AG04449 (cell line): ENCODE measurements at regions not wholly inside any gene's neighbourhood (a gene's known extent, or its start where the extent isn't known, plus 50 kb on each side); places are given as distances from the start of the nearest gene placed in this dataset.
A peak's percentile ranks its signal among the peaks of the same experiment; 100 is the strongest.

Source experiments
- CTCF ChIA-PET: fragments of 350-600 bp; formaldehyde crosslinking; extraction: SDS; loops from one replicate; lab custom pipeline; 2021; ENCODE audit warnings: antibody characterized with exemption; lab: Yijun Ruan, JAX
- POLR2A ChIA-PET: fragments of 400-600, 350-600 bp; formaldehyde crosslinking; extraction: SDS; loops from one replicate; lab custom pipeline; 2020; ENCODE audit warnings: antibody characterized with exemption, inconsistent platforms; lab: Yijun Ruan, JAX
- DNase-seq: peaks from one replicate; pipeline ENCODE4 v3.0.0-alpha.2; 2010; ENCODE audit warnings: low read depth, low spot score
- H3K4me3 ChIP-seq: 2 replicates; pipeline ENCODE4 v1.5.1; 2011; ENCODE audit warnings: low read depth, mild to moderate bottlenecking, control low read depth, low read length
- CTCF ChIP-seq: IDR thresholded peaks from one replicate; pipeline ENCODE4 v1.5.1; 2011; ENCODE audit warnings: mild to moderate bottlenecking, moderate library complexity, low read length, control low read depth, inconsistent platforms; ENCODE audit not compliant: insufficient read depth; ENCODE audit errors: missing control alignments

GRCh38 chr13:109630271-109630670 lies 156.1 kb downstream of the IRS2 start:
- ChIA-PET POLR2A (no interaction called here), CTCF (no interaction called here)
- DNase-seq = no peak
- TF ChIP-seq CTCF = no peak
- H3K4me3 ChIP-seq = no peak overlapping the region

DNA sequence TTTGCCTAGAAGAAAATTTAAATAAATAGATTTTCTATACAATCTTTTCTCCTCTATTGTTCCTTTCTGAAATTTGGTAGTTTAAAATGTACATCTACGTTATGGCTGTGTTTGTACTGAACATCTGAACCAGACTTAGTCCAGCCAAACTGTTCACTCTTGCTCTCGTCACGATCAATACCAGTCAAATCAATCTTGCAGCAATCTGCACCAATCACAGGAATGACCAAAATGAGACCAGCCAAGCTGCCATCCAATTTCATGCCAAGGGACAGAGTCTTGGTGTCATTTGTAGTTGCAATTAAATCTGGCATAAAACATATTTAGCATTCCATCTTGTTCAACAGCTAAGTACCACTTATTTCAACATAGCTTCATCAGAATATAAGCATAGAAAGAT lies 156.6 kb downstream of the IRS2 start:
- no peak overlapping the region for H3K4me3 ChIP-seq
- CTCF ChIA-PET = no interaction called here
- DNase-seq = no peak
- POLR2A ChIA-PET = no interaction called here
- no peak for TF ChIP-seq CTCF

DNA sequence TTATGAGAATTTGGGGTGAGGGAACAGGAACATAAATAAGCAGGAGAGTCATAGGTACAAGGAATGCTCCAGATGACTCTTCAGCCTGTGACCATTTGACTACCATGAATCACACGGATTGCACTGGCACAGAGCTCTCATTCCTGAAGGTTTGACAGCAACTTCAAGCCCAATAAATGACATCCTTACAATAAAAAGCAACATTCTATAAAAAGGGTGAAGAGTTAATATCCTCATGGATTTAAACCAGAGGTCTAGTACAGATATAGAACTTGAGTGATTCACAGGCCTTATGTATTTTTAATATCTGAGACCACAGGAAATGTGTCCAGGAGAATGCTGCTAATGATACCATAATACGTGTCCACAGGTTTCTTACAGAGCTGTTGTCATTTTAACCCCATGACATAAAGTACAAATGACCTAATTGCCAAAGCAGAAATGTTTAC lies 158.1 kb downstream of the IRS2 start:
- TF ChIP-seq CTCF = no peak
- ChIA-PET CTCF (no interaction called here), POLR2A (interaction anchor here (0.6 kb wide), 1 partner anchor 144 kb away, joined by 3 read pairs; no protein-coding TSS in a partner anchor)
- DNase-seq = peak; percentile 50
- H3K4me3 ChIP-seq = no peak overlapping the region

DNA sequence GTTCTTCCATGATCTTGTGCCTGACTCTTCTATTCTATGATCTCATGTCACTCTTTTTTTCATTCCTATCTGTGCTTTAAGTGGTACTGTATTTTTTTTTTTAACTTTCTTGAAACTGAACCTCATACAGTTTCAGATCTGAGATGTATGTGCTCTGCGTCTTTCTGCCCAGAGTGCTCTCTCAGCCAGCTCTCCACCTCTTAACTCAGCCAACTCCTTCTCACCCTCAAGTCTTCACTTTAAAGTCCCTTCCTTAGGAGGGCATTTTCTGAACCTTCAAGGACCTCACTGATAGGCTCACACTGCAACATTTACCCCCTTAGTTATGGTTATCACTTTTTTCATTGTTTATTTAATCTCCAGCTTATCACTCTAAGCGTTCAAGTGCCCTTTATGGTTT lies 158.7 kb downstream of the IRS2 start:
- no peak for TF ChIP-seq CTCF
- DNase-seq = no peak
- POLR2A ChIA-PET = interaction anchor here (0.5 kb wide), 1 partner anchor 29 kb away, joined by 4 read pairs; no protein-coding TSS in a partner anchor
- no peak overlapping the region for H3K4me3 ChIP-seq
- CTCF ChIA-PET = no interaction called here

DNA sequence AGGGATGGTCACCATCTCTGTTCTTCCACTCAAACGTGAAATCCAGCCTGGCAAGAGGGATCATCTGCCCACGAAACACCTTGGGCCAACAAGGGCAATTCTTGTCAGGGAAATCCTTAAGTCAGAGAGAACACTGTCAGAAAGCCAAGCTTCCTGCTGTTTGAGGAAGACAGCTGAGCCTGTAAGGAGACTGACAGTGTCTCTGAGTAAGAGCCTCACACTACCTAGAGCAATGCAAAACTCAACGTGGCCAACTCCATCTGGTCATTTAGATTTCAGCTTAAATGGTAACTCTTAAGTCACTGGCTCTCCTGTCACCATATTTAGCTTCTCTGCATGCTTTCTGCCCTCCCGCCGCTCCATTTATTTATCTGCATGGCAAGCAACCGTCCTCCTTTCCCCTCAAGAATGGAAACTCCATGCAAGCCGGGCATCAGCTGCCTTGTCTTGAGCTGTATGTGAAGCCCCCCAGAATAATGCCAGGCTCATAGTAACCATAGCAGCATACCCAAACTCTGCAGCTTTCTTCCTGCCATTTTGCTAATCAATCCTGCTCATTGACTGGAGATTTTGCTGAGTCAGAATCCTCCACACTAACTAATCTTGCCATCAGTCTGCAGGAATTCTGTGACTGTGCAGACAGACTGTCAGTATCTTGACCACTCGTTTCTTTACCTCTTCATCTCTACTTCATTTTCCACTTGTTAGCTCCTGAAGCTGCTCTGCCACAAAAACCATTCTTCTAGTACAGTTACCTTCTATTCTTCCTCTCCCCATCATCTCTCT lies 159.8 kb downstream of the IRS2 start:
- POLR2A ChIA-PET = no interaction called here

DNA sequence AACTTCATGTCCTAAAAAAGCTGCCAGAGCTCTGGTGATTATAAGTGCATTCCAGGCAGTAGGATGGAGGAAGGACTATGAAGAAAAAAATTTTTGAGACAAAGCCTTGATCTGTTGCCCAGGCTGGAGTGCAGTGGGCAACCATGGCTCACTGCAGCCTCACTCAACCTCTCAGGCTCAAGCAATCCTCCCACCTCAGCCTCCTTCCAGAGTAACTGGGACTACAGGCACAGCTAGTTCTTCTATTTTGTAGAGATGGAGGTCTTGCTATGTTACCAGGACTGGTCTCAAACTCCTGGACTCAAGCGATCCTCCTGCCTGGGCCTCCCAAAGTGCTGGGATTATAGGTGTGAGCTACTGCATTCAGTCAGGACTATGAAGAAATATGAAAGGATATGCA lies 161.2 kb downstream of the IRS2 start:
- ChIA-PET POLR2A (no interaction called here), CTCF (no interaction called here)

More for the DNA sequence above, 159.8 kb downstream of the IRS2 start:
- H3K4me3 ChIP-seq = no peak overlapping the region
- TF ChIP-seq CTCF = no peak
- CTCF ChIA-PET = no interaction called here
- no peak for DNase-seq

More for the DNA sequence above, 161.2 kb downstream of the IRS2 start:
- H3K4me3 ChIP-seq = no peak overlapping the region
- DNase-seq = no peak
- no peak for TF ChIP-seq CTCF
